ENCODE measurements at regions not wholly inside any gene's neighbourhood (a gene's known extent, or its start where the extent isn't known, plus 50 kb on each side); places are given as distances from the start of the nearest gene placed in this dataset.

DNA sequence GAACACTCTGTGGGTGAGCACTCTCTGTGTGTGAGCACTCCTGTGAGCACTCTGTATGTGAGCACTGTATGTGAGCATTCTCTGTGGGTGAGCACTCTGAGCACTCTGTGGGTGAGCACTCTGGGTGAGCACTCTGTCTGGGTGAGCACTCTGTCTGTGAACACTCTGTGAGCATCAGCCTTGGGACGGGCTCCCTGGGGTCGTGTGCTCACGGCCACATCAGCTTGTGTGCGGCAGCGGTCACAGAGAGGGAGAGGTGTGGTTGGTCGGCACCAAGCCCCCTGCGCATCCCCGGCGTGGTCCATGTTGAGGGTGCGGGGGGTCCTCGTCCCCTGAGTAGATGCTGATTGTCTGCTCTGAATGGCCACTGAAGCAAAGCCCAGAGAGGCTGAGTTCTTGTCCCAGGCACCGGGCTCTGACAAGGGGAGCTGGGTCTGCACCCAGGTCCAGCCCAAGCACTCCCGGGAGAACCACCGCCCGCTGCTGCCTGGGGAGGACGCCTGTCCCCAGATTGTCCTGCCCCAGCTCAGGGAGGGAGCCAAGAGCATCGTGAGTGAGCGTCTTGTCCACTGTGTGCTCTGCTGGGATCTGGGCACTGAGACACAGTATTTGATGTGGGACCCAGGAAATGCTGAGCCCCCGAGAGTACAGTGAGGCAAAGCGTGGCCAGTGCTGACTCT, 143.7 kb downstream of the DNAJB6 start:
- Histone ChIP-seq H3K36me3 (no peaks in the 10 kb centered on the region), H3K27me3 (no peaks in the 10 kb centered on the region), H3K4me1 (ENCODE audit: low read depth) (no peaks in the 10 kb centered on the region), H3K4me3 (no peak overlapping the region), H3K9me3 (ENCODE audit: low read depth) (no peaks in the 10 kb centered on the region), H3K27ac (no peak overlapping the region)
- no peak for DNase-seq (ENCODE audit: low read depth in 1 of 2, low spot score in 1 of 2)
- no peak for TF ChIP-seq CTCF (IDR thresholded peaks at IDR 0.05; ENCODE audit: low read depth, low read length)

DNA sequence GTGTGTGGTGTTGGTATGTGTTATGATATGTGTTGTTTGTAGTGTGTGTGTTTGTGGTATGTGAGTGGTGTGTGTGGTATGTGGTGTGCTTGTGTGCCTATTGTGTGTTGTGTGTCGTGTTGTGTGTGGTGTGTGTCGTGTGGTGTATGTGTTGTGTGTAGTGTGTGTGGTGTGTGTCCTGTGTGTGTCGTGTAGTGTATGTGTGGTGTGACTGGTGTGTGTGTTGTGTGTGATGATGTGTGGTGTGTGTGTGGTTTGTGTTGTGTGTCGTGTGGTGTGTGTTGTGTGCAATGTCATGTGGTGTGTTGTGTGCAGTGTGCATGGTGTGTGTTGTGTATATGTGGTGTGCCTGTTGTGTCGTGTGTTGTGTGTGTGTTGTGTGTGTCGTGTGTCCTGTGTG, 144.6 kb downstream of the DNAJB6 start:
- no peak overlapping the region for H3K27ac ChIP-seq
- DNase-seq (ENCODE audit: low read depth in 1 of 2, low spot score in 1 of 2): no peak
- H3K9me3 ChIP-seq (ENCODE audit: low read depth): no peaks in the 10 kb centered on the region

GRCh38 chr7:157482025-157482424, 145.2 kb downstream of the DNAJB6 start:
- H3K36me3 ChIP-seq: no peaks in the 10 kb centered on the region
- no peaks in the 10 kb centered on the region for H3K4me1 ChIP-seq (ENCODE audit: low read depth)
- TF ChIP-seq CTCF (IDR thresholded peaks at IDR 0.05; ENCODE audit: low read depth, low read length): no peak
- no peak overlapping the region for H3K27ac ChIP-seq
- no peaks in the 10 kb centered on the region for H3K27me3 ChIP-seq
- H3K4me3 ChIP-seq: no peak overlapping the region
- no peak for DNase-seq (ENCODE audit: low read depth in 1 of 2, low spot score in 1 of 2)
- no peaks in the 10 kb centered on the region for H3K9me3 ChIP-seq (ENCODE audit: low read depth)

More for the DNA sequence above, 144.6 kb downstream of the DNAJB6 start:
- Histone ChIP-seq H3K36me3 (no peaks in the 10 kb centered on the region), H3K27me3 (no peaks in the 10 kb centered on the region), H3K4me3 (no peak overlapping the region), H3K4me1 (ENCODE audit: low read depth) (no peaks in the 10 kb centered on the region)
- TF ChIP-seq CTCF (IDR thresholded peaks at IDR 0.05; ENCODE audit: low read depth, low read length): no peak

DNA sequence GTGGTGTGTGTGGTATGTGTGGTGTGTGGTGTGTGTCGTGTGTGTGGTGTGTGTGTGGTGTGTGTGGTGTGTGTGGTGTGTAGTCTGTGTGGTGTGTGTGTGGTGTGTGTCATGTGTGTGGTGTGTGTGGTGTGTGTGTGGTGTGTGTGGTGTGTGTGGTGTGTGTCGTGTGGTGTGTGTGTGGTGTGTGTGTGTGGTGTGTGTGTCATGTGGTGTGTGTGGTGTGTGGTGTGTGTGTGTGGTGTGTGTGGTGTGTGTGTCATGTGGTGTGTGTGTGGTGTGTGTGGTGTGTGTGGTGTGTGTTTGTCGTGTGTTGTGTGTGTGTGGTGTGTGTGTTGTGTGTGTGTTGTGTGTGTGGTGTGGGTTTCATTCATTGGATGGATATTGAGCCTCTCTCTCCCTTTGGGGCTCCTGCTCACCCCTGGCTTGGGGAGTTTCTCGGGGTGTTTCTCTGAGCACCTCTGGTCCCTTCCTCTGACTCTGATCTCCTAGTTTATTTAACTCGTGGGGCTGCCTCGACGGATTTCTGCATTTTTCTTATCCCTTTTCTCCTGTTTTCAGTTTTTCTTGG, 145.8 kb downstream of the DNAJB6 start:
- Histone ChIP-seq H3K4me1 (ENCODE audit: low read depth) (no peaks in the 10 kb centered on the region), H3K27ac (no peak overlapping the region), H3K27me3 (no peaks in the 10 kb centered on the region), H3K36me3 (no peaks in the 10 kb centered on the region), H3K4me3 (no peak overlapping the region), H3K9me3 (ENCODE audit: low read depth) (no peaks in the 10 kb centered on the region)
- no peak for DNase-seq (ENCODE audit: low read depth in 1 of 2, low spot score in 1 of 2)
- no peak for TF ChIP-seq CTCF (IDR thresholded peaks at IDR 0.05; ENCODE audit: low read depth, low read length)

GRCh38 chr7:157483515-157483914, 146.7 kb downstream of the DNAJB6 start:
- Histone ChIP-seq H3K27me3 (no peaks in the 10 kb centered on the region), H3K4me3 (no peak overlapping the region), H3K9me3 (ENCODE audit: low read depth) (no peaks in the 10 kb centered on the region), H3K36me3 (no peaks in the 10 kb centered on the region), H3K4me1 (ENCODE audit: low read depth) (no peaks in the 10 kb centered on the region), H3K27ac (no peak overlapping the region)
- no peak for TF ChIP-seq CTCF (IDR thresholded peaks at IDR 0.05; ENCODE audit: low read depth, low read length)
- DNase-seq (ENCODE audit: low read depth in 1 of 2, low spot score in 1 of 2): no peak

Measured in cardiac muscle cell (in vitro differentiated cells and primary cell).